ENCODE measurements at regions not wholly inside any gene's neighbourhood (a gene's known extent, or its start where the extent isn't known, plus 50 kb on each side); places are given as distances from the start of the nearest gene placed in this dataset.

DNA sequence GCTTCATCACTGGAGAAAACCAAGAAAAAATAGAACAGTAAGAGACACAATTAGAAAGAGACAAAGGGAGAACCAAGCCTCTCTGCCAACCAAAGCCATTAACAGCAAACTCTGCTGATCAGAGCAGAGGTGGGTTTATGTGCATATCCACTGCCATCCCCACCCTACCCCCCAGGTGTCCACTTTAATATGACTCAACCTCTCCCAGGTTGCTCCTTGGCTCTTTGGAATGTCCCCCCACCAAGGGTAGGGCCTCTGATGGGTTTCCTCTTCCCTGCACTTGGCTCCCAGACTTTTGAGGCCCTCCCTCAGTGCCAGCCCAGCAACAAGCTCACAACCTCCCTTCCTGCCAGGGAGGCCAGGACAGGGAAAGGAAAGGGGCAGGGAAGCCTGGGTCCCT lies 104.8 kb downstream of the DMRTA2 start (continued):
- TF ChIP-seq, protein P1, sequence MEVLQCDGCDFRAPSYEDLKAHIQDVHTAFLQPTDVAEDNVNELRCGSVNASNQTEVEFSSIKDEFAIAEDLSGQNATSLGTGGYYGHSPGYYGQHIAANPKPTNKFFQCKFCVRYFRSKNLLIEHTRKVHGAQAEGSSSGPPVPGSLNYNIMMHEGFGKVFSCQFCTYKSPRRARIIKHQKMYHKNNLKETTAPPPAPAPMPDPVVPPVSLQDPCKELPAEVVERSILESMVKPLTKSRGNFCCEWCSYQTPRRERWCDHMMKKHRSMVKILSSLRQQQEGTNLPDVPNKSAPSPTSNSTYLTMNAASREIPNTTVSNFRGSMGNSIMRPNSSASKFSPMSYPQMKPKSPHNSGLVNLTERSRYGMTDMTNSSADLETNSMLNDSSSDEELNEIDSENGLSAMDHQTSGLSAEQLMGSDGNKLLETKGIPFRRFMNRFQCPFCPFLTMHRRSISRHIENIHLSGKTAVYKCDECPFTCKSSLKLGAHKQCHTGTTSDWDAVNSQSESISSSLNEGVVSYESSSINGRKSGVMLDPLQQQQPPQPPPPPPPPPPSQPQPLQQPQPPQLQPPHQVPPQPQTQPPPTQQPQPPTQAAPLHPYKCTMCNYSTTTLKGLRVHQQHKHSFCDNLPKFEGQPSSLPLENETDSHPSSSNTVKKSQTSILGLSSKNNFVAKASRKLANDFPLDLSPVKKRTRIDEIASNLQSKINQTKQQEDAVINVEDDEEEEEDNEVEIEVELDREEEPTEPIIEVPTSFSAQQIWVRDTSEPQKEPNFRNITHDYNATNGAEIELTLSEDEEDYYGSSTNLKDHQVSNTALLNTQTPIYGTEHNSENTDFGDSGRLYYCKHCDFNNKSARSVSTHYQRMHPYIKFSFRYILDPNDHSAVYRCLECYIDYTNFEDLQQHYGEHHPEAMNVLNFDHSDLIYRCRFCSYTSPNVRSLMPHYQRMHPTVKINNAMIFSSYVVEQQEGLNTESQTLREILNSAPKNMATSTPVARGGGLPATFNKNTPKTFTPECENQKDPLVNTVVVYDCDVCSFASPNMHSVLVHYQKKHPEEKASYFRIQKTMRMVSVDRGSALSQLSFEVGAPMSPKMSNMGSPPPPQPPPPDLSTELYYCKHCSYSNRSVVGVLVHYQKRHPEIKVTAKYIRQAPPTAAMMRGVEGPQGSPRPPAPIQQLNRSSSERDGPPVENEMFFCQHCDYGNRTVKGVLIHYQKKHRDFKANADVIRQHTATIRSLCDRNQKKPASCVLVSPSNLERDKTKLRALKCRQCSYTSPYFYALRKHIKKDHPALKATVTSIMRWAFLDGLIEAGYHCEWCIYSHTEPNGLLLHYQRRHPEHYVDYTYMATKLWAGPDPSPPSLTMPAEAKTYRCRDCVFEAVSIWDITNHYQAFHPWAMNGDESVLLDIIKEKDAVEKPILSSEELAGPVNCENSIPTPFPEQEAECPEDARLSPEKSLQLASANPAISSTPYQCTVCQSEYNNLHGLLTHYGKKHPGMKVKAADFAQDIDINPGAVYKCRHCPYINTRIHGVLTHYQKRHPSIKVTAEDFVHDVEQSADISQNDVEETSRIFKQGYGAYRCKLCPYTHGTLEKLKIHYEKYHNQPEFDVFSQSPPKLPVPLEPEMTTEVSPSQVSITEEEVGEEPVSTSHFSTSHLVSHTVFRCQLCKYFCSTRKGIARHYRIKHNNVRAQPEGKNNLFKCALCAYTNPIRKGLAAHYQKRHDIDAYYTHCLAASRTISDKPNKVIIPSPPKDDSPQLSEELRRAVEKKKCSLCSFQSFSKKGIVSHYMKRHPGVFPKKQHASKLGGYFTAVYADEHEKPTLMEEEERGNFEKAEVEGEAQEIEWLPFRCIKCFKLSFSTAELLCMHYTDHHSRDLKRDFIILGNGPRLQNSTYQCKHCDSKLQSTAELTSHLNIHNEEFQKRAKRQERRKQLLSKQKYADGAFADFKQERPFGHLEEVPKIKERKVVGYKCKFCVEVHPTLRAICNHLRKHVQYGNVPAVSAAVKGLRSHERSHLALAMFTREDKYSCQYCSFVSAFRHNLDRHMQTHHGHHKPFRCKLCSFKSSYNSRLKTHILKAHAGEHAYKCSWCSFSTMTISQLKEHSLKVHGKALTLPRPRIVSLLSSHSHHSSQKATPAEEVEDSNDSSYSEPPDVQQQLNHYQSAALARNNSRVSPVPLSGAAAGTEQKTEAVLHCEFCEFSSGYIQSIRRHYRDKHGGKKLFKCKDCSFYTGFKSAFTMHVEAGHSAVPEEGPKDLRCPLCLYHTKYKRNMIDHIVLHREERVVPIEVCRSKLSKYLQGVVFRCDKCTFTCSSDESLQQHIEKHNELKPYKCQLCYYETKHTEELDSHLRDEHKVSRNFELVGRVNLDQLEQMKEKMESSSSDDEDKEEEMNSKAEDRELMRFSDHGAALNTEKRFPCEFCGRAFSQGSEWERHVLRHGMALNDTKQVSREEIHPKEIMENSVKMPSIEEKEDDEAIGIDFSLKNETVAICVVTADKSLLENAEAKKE (CRISPR knock-in tag; IDR thresholded peaks at IDR 0.05) = no peak

DNA sequence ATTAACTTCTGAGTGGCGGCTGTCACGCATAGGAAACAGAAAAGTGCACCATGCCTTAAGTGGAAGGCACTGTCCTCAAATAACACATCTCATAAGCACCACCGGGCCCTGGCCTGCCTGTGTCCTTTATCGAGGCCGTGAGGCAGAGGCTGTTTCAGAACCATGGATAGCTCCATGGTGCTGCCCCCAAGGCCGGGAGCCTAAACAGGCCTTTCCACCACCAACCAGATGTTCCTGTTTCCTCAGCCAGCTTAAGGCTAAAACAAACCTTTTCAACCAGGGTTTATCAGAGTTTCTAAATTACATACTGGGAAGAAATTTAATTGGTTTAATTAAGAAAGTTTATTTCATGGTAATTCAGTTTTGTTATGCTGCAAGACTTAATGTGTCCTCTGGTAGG lies 114.4 kb downstream of the DMRTA2 start:
- Histone ChIP-seq H3K4me2 (no peak overlapping the region), H4K20me1 (replicated peaks; ENCODE audit: insufficient read depth) (0 out of 2 replicates have a peak, but pooled peaks cover 3% of the 10 kb centered on the region), H3K36me3 (ENCODE audit: insufficient read depth) (no peaks in the 10 kb centered on the region), H3K4me3 (no peak overlapping the region), H3K27me3 (ENCODE audit: insufficient read depth) (no peaks in the 10 kb centered on the region), H3K9me2 (ENCODE audit: insufficient read depth) (no peaks in the 10 kb centered on the region), H3K27ac (ENCODE audit: low read depth) (no peak overlapping the region), H3K79me2 (replicated peaks; ENCODE audit: insufficient read depth) (no peaks in the 10 kb centered on the region), H3K4me1 (ENCODE audit: insufficient read depth) (no peaks in the 10 kb centered on the region), H3F3A (replicated peaks; ENCODE audit: low read depth) (no peaks in the 10 kb centered on the region), H2AFZ (no peak overlapping the region)
- Mint-ChIP-seq H3K36me3 (ENCODE audit: low read depth) (no peaks in the 10 kb centered on the region), H3K9me3 (no peaks in the 10 kb centered on the region; the same call in 2 of the 3 replicates), H3K27me3 (ENCODE audit: insufficient read depth, low read depth, poor library complexity) (peaks cover 1% of the 10 kb centered on the region), H3K4me3 (no peak overlapping the region), H3K27ac (no peak overlapping the region), H3K4me1 (peaks cover 10% of the 10 kb centered on the region)
- ATAC-seq (peak; percentile 99), DNase-seq (ENCODE audit: low spot score) (peak; percentile 88)
- no peak for TF ChIP-seq EZH2phosphoT487 (IDR thresholded peaks at IDR 0.05; ENCODE audit: unreplicated experiment)
- TF ChIP-seq, protein P2, sequence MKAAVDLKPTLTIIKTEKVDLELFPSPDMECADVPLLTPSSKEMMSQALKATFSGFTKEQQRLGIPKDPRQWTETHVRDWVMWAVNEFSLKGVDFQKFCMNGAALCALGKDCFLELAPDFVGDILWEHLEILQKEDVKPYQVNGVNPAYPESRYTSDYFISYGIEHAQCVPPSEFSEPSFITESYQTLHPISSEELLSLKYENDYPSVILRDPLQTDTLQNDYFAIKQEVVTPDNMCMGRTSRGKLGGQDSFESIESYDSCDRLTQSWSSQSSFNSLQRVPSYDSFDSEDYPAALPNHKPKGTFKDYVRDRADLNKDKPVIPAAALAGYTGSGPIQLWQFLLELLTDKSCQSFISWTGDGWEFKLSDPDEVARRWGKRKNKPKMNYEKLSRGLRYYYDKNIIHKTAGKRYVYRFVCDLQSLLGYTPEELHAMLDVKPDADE (IDR thresholded peaks at IDR 0.05) = no peak
- TF ChIP-seq JUNB (IDR thresholded peaks at IDR 0.05; ENCODE audit: unreplicated experiment) = no peak
- TF ChIP-seq, protein P3, sequence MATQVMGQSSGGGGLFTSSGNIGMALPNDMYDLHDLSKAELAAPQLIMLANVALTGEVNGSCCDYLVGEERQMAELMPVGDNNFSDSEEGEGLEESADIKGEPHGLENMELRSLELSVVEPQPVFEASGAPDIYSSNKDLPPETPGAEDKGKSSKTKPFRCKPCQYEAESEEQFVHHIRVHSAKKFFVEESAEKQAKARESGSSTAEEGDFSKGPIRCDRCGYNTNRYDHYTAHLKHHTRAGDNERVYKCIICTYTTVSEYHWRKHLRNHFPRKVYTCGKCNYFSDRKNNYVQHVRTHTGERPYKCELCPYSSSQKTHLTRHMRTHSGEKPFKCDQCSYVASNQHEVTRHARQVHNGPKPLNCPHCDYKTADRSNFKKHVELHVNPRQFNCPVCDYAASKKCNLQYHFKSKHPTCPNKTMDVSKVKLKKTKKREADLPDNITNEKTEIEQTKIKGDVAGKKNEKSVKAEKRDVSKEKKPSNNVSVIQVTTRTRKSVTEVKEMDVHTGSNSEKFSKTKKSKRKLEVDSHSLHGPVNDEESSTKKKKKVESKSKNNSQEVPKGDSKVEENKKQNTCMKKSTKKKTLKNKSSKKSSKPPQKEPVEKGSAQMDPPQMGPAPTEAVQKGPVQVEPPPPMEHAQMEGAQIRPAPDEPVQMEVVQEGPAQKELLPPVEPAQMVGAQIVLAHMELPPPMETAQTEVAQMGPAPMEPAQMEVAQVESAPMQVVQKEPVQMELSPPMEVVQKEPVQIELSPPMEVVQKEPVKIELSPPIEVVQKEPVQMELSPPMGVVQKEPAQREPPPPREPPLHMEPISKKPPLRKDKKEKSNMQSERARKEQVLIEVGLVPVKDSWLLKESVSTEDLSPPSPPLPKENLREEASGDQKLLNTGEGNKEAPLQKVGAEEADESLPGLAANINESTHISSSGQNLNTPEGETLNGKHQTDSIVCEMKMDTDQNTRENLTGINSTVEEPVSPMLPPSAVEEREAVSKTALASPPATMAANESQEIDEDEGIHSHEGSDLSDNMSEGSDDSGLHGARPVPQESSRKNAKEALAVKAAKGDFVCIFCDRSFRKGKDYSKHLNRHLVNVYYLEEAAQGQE (IDR thresholded peaks at IDR 0.05; ENCODE audit: unreplicated experiment) = peak; percentile 98
- no peak for TF ChIP-seq ZNF114 (CRISPR knock-in tag; IDR thresholded peaks at IDR 0.05)

Measured in GM23338 (cell line).